Activated CD4-positive, alpha-beta memory T cell treated with anti-CD3 and anti-CD28 coated beads, Interleukin-2, amount 10 ng/mL, durations not matched to agents 7 days and 5 days (primary cell): ENCODE measurements at regions not wholly inside any gene's neighbourhood (a gene's known extent, or its start where the extent isn't known, plus 50 kb on each side); places are given as distances from the start of the nearest gene placed in this dataset.
"Not testable (repeated sequence)": the region's sequence is repeated elsewhere in the genome, so short reads cannot be mapped to it uniquely, and the experiment has no call there.

ENCODE experiments used
- CTCF ChIA-PET: fragments of 350-600 bp; sonication (Branson Sonifier 250); formaldehyde crosslinking; loops from one replicate; lab custom pipeline; 2021; ENCODE audit warnings: antibody characterized with exemption, inconsistent platforms; lab: Charles Lee
- POLR2A ChIA-PET: fragments of 350-600 bp; sonication (Branson Sonifier 250); formaldehyde crosslinking; loops from one replicate; lab custom pipeline; 2021; ENCODE audit warnings: antibody characterized with exemption; lab: Charles Lee
- DNase-seq: peaks from one replicate; pipeline ENCODE4 v3.0.0-alpha.2; 2020
- H3K27ac Mint-ChIP-seq: one replicate; pipeline ENCODE4 v1.8.0; 2021; ENCODE audit warnings: mild to moderate bottlenecking, mixed read lengths
- H3K27me3 Mint-ChIP-seq: one replicate; pipeline ENCODE4 v1.8.0; 2021; ENCODE audit warnings: mixed read lengths
- H3K36me3 Mint-ChIP-seq: one replicate; pipeline ENCODE4 v1.8.0; 2021; ENCODE audit warnings: low read depth, mixed read lengths
- H3K4me1 Mint-ChIP-seq: one replicate; pipeline ENCODE4 v1.8.0; 2021; ENCODE audit warnings: mixed read lengths
- H3K4me3 Mint-ChIP-seq: one replicate; pipeline ENCODE4 v1.8.0; 2021; ENCODE audit warnings: mild to moderate bottlenecking, mixed read lengths
- H3K9me3 Mint-ChIP-seq: one replicate; pipeline ENCODE4 v1.8.0; 2021; ENCODE audit warnings: mixed read lengths

DNA sequence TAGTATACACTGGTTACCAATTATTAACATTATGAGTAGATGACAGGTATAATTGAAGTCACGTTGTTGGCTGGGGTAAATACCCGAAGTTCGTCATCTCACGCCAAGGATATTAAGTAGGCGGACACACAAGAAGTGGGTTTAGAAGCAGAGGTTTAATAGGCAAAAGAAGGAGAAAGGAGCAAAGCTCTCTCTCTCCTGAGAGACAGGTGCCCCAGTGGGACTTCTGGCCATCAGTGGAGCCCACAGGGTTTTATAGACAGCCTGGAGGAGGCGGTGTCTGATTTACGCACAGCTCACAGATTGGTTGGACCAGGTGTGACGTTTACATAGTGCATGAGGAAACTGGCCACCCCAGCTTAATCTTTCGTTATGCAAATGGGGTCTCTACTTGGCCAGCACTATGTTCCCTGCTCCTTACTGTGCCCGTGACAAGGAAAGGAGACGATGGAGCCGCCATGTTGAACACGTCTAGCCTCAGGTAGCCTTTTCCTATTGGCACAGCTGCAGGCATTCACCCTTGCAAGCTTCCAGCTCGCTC, 128.8 kb upstream of the KYNU start:
- ChIA-PET POLR2A (no interaction called here), CTCF (no interaction called here)
- no peak for DNase-seq
- Mint-ChIP-seq H3K4me3 (no peak overlapping the region), H3K27me3 (no peaks in the 10 kb centered on the region), H3K9me3 (peaks cover 2% of the 10 kb centered on the region), H3K27ac (no peak overlapping the region), H3K36me3 (no peaks in the 10 kb centered on the region), H3K4me1 (no peaks in the 10 kb centered on the region)

DNA sequence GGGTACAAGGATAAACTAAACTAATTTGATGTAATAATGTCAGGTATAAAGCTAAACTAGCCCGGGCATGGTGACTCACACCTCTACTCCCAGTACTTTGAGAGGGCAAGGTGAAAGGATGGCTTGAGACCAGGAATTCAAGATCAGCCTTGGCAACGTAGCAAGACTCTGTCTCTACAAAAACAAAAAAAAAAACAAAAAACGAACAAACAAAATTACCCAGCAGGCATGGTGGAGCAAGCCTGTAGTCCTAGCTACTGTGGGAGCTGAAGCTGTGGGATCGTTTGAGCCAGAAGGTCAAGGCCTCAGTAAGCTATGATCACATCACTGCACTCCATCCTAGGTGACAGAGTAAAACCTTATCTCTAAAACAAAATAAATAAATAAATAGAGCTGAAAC, 131.8 kb upstream of the KYNU start:
- no peak for DNase-seq
- H3K27me3 Mint-ChIP-seq, result no peaks in the 10 kb centered on the region
- no peak overlapping the region for H3K4me3 Mint-ChIP-seq
- H3K9me3 Mint-ChIP-seq, result peaks cover 2% of the 10 kb centered on the region
- ChIA-PET CTCF (no interaction called here), POLR2A (no interaction called here)
- H3K27ac Mint-ChIP-seq, result no peak overlapping the region
- H3K36me3 Mint-ChIP-seq, result no peaks in the 10 kb centered on the region
- H3K4me1 Mint-ChIP-seq, result no peaks in the 10 kb centered on the region

DNA sequence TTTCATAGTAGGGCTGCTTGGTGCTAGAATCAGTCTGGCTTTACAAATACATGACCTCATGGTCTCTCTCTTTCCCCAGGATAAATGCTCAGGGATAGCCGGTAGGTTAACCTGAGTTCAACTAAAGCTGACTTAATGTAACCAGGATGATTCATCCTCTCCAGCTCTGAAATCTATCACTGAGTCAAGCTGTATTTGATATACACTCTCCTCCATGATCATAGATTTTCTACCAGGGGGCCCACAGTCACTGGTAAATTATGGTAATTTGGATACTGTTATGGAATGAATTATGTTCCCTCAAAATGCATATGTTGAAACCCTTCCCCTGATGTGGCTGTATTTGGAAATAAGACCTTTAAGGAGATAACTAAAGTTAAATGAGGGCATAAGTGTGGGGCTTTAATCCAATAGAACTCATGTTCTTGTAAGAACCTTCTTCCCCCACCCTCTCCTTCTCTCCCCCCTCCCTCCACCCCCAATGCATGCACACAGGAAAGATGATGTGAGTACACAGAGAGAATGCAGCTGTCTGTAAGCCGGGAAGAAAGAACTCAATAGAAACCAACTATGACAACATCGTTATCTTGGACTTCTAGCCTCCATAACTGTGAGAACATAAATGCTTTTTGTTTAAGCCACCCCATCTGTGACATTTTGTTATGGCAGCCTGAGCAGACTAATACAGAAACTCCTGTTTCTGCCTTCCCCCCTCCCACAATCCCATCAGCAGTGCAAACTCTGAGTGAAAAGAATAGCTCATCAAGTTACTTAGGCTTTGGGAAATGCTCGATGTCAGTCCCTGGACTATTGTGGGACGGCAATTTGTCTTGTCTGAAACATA, 134.9 kb upstream of the KYNU start:
- Mint-ChIP-seq H3K27ac (no peak overlapping the region), H3K27me3 (no peaks in the 10 kb centered on the region), H3K4me1 (no peaks in the 10 kb centered on the region), H3K9me3 (peaks cover 2% of the 10 kb centered on the region), H3K4me3 (no peak overlapping the region), H3K36me3 (no peaks in the 10 kb centered on the region)
- no peak for DNase-seq
- CTCF ChIA-PET, result no interaction called here
- POLR2A ChIA-PET, result no interaction called here

DNA sequence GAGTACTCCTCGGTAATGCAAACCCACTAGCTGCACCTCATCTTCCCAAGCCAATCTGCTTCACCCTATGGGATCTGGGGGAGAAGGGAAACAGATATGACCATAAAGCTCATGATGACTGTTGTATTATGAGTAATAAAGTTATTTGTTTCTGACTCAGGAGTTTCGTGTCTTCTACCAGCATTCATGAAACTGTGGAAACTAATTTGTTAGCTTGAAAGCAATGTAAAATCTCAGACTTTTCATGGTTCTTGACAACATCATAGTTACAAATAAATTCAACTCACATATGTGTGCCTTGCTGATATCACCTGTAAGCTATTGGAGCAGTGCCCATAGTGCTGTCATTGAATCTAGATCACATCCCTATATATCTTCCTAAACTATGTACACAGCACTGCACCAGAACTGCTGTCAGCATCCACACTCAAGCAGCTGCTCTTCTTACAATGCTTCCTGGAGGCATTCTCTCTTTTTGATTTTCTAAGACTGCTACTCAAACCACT, 135.6 kb upstream of the KYNU start:
- DNase-seq, result no peak
- POLR2A ChIA-PET, result no interaction called here

DNA sequence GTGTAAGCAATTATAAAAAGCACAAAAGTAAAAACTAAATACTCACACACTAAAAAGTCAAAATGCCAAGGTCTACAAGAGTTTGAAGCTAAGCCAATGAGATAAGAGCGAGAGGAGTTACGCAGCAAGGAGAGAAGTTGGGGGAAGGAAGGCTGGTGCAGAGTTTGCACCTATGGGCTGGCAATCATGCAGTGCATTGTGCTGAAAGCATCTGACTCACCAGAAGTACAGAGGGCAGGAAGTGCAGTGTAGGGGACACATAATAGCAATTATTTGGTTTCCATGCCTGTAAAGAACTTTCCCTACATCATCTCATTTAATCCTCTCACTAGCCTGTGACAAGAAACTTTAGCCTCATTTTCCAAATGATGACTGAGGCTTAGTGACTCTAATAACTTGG, 142.7 kb upstream of the KYNU start:
- POLR2A ChIA-PET, result no interaction called here
- no peaks in the 10 kb centered on the region for H3K36me3 Mint-ChIP-seq
- CTCF ChIA-PET, result no interaction called here
- no peak for DNase-seq
- H3K4me1 Mint-ChIP-seq, result no peaks in the 10 kb centered on the region
- H3K27me3 Mint-ChIP-seq, result no peaks in the 10 kb centered on the region
- H3K27ac Mint-ChIP-seq, result no peak overlapping the region
- H3K9me3 Mint-ChIP-seq, result peaks cover 2% of the 10 kb centered on the region
- no peak overlapping the region for H3K4me3 Mint-ChIP-seq

More for the DNA sequence above, 135.6 kb upstream of the KYNU start:
- H3K4me1 Mint-ChIP-seq, result no peaks in the 10 kb centered on the region
- H3K27ac Mint-ChIP-seq, result no peak overlapping the region
- H3K9me3 Mint-ChIP-seq, result peaks cover under 1% of the 10 kb centered on the region
- CTCF ChIA-PET, result no interaction called here
- no peaks in the 10 kb centered on the region for H3K27me3 Mint-ChIP-seq
- no peak overlapping the region for H3K4me3 Mint-ChIP-seq
- H3K36me3 Mint-ChIP-seq, result no peaks in the 10 kb centered on the region

DNA sequence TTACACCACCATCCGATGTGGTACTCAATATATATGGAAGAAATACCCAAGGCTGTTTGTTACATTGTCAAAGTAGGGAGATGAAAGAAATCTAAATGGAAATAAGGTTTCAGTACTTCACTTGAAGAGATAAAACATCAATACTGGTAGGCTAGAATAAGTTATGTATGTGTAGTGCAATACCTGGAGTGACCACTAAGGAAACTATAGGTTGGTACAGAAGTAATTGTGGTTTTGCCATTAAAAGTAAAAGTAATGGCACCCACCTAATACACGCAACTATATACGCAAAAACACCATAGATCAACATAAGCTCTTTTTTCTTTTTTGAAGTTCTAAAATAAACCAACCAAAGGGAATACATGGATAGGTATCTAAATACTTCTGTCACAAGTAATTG, 143.2 kb upstream of the KYNU start:
- H3K4me3 Mint-ChIP-seq, result no peak overlapping the region
- POLR2A ChIA-PET, result no interaction called here
- no peaks in the 10 kb centered on the region for H3K4me1 Mint-ChIP-seq

DNA sequence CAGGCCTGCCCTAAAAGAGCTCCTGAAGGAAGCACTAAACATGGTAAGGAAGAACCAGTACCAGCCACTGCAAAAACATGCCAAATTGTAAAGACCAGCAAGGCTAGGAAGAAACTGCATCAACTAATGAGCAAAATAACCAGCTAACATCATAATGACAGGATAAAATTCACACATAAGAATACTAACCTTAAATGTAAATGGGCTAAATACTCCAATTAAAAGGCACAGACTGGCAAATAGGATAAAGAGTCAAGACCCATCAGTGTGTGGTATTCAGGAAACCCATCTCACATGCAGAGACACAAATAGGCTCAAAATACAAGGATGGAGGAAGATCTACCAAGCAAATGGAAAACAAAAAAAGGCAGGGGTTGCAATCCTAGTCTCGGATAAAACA, 147.7 kb upstream of the KYNU start:
- H3K27me3 Mint-ChIP-seq, DNase-seq, CTCF ChIA-PET, H3K36me3 Mint-ChIP-seq, POLR2A ChIA-PET, H3K9me3 Mint-ChIP-seq, H3K27ac Mint-ChIP-seq, H3K4me3 Mint-ChIP-seq, H3K4me1 Mint-ChIP-seq: not testable (repeated sequence)

More for the DNA sequence above, 143.2 kb upstream of the KYNU start:
- no peak for DNase-seq
- peaks cover 2% of the 10 kb centered on the region for H3K9me3 Mint-ChIP-seq
- no peaks in the 10 kb centered on the region for H3K36me3 Mint-ChIP-seq
- no peaks in the 10 kb centered on the region for H3K27me3 Mint-ChIP-seq
- no peak overlapping the region for H3K27ac Mint-ChIP-seq
- CTCF ChIA-PET, result no interaction called here

DNA sequence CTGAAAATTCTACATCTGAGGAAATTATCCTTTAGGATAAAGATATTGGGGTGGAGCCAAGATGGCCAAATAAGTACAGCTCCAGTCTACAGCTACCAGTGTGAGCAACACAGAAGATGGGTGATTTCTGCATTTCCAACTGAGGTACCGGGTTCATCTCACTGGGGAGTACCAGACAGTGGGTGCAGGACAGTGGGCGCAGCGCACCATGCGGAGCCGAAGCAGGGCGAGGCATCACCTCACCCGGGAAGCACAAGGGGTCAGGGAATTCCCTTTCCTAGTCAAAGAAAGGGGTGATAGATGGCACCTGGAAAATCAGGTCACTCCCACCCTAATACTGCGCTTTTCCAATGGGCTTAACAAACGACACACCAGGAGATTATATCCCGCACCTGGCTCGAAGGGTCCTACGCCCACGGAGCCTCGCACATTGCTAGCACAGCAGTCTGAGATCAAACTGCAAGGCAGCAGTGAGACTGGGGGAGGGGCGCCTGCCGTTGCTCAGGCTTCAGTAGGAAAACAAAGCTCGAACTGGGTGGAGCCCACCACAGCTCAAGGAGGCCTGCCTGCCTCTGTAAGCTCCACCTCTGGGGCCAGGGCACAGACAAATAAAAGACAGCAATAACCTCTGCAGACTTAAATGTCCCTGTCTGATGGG, 149.5 kb upstream of the KYNU start:
- H3K9me3 Mint-ChIP-seq, POLR2A ChIA-PET: not testable (repeated sequence)

DNA sequence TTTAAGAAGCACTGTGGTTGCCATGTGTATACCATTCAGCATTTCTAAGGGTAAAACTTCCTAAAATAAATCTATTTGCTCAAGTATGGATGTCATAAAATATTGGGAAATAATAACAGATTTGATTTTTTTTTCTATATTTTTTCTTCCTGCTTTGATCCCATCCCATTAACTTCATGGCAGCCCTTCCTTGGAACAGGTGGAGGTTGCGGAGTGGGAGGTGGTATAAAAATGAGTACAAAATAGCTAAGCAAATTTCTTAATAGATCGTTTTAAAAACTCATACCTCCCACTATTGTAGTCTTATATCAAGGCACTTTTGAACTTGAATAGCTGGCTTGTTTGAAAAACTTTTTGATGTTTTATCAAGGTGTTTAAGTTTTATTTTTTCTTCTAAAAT, 152.1 kb upstream of the KYNU start:
- no peak overlapping the region for H3K27ac Mint-ChIP-seq
- no peaks in the 10 kb centered on the region for H3K4me1 Mint-ChIP-seq
- POLR2A ChIA-PET, result no interaction called here
- no peak for DNase-seq
- peaks cover 4% of the 10 kb centered on the region for H3K9me3 Mint-ChIP-seq
- H3K27me3 Mint-ChIP-seq, result no peaks in the 10 kb centered on the region
- no peak overlapping the region for H3K4me3 Mint-ChIP-seq
- no peaks in the 10 kb centered on the region for H3K36me3 Mint-ChIP-seq
- CTCF ChIA-PET, result no interaction called here

More for the DNA sequence above, 149.5 kb upstream of the KYNU start:
- DNase-seq, H3K4me1 Mint-ChIP-seq, H3K27ac Mint-ChIP-seq, CTCF ChIA-PET, H3K4me3 Mint-ChIP-seq, H3K36me3 Mint-ChIP-seq, H3K27me3 Mint-ChIP-seq: not testable (repeated sequence)

DNA sequence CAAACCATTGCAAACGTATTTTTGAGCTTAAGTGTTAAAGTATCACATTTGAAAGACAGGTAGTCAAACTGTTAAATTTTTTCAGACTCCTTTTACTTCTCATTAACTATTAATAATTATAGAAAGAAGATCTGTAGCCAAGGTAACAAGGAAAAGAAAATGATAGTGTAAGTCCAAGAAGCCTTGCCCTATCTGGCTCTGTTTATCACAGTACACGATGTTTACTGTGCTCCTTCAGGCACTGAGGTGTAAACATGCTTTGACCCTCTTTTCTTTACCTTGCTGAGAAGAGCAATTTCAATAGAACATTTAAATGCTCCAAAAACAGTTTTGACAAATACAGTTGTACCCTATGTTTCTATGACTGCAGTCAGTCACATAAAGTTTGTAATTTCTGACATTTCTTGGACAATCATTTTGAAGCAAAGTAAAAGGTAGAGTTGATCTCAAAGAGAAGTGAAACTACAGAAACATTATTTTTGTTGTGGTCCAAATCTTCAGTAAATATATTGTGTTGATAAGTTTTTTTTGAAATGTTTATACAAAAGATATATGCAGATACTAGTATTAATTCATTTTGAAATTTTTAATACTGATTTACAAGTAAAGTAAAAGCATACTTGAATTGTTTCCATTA, 152.6 kb upstream of the KYNU start:
- POLR2A ChIA-PET, result no interaction called here

DNA sequence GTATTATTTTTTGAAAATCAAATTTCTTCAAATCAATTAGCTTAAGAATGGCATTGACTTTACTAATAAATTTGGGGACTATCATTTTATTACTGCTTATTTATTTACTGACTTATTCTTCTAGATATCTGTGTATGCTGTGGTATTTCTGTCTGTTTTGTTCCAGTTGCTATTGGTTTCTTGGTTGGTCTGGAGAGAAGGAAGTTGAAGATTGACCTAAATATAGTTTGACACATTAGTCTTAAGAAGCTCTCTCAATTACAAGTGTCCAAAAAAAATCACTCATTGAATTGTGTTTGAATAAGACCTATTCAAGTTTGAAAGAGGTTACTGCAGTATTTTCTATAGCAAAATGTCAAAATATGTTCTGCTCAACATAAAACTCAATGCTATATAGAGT, 153.3 kb upstream of the KYNU start:
- Mint-ChIP-seq H3K36me3 (no peaks in the 10 kb centered on the region), H3K27me3 (no peaks in the 10 kb centered on the region), H3K27ac (no peak overlapping the region), H3K4me3 (no peak overlapping the region), H3K9me3 (peaks cover 4% of the 10 kb centered on the region), H3K4me1 (no peaks in the 10 kb centered on the region)
- no peak for DNase-seq
- ChIA-PET CTCF (no interaction called here), POLR2A (no interaction called here)

More for the DNA sequence above, 152.6 kb upstream of the KYNU start:
- H3K4me1 Mint-ChIP-seq, result no peaks in the 10 kb centered on the region
- H3K27me3 Mint-ChIP-seq, result no peaks in the 10 kb centered on the region
- CTCF ChIA-PET, result no interaction called here
- no peak overlapping the region for H3K27ac Mint-ChIP-seq
- H3K4me3 Mint-ChIP-seq, result no peak overlapping the region
- no peak for DNase-seq
- peaks cover 4% of the 10 kb centered on the region for H3K9me3 Mint-ChIP-seq
- H3K36me3 Mint-ChIP-seq, result no peaks in the 10 kb centered on the region

DNA sequence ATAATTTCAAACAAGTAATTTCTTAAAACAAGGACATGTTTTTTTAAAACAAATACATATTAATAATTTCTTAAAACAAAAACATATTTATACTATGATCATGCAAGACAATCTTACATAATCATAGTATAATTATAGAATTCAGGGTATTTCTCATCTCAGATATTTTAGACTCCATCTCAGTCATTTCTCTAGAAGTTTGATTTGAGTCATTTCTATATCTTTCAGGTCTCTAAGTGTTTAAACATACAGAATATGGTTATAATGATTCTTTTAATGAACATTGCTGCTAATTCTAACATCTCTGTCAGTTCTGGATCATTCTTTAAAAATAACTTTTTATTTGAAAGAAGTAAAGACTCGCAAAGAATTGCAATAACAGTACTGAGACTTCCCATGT, 154.2 kb upstream of the KYNU start:
- DNase-seq, result no peak
- H3K4me1 Mint-ChIP-seq, result no peaks in the 10 kb centered on the region
- POLR2A ChIA-PET, result no interaction called here
- H3K36me3 Mint-ChIP-seq, result no peaks in the 10 kb centered on the region
- H3K4me3 Mint-ChIP-seq, result no peak overlapping the region
- no peaks in the 10 kb centered on the region for H3K27me3 Mint-ChIP-seq
- peaks cover 4% of the 10 kb centered on the region for H3K9me3 Mint-ChIP-seq
- CTCF ChIA-PET, result no interaction called here
- H3K27ac Mint-ChIP-seq, result no peak overlapping the region

DNA sequence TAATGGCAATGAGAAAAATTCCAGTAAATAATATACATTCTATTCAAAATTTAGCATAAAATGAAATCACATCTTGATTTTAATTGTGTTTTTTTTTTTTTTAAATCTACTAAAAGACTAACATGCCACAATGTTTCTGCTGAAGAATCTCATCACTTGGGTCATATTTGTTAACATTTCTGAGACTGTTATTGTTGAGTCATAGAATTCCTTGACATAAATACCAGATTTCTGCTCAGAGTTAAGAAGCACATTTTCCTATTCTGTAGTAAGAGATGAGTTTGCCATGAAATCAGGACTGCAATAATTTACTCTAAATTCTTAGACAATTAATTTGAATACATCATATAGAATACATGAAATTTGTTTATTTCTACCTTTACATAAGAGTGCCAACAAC, 154.9 kb upstream of the KYNU start:
- no peaks in the 10 kb centered on the region for H3K27me3 Mint-ChIP-seq
- CTCF ChIA-PET, result no interaction called here
- H3K36me3 Mint-ChIP-seq, result no peaks in the 10 kb centered on the region
- POLR2A ChIA-PET, result no interaction called here
- DNase-seq, result no peak
- no peaks in the 10 kb centered on the region for H3K4me1 Mint-ChIP-seq
- no peak overlapping the region for H3K4me3 Mint-ChIP-seq
- H3K9me3 Mint-ChIP-seq, result no peaks in the 10 kb centered on the region
- H3K27ac Mint-ChIP-seq, result no peak overlapping the region
